ENCODE measurements at regions not wholly inside any gene's neighbourhood (a gene's known extent, or its start where the extent isn't known, plus 50 kb on each side); places are given as distances from the start of the nearest gene placed in this dataset.

DNA sequence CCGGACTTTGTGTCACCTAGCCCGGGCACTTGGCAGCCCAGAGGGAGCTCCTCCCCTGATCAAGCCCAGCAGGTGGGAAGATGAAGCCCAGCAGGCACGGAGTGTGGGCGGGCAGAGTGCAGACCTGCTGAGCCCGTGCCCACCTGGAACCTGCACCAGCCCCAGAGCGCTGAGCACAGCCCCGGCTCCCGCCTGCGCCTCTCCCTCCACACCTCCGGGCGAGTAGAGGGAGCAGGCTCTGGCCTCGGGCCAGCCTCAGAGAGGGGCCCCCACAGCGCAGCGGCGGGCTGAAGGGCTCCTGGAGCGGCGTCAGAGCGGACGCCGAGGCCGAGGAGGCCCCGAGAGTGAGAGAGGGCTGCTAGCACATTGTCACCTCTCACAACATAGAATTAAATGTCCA is 257.7 kb downstream of the VGLL3 start:
- DNase-seq (ENCODE audit: low read depth, low spot score), result no peak

DNA sequence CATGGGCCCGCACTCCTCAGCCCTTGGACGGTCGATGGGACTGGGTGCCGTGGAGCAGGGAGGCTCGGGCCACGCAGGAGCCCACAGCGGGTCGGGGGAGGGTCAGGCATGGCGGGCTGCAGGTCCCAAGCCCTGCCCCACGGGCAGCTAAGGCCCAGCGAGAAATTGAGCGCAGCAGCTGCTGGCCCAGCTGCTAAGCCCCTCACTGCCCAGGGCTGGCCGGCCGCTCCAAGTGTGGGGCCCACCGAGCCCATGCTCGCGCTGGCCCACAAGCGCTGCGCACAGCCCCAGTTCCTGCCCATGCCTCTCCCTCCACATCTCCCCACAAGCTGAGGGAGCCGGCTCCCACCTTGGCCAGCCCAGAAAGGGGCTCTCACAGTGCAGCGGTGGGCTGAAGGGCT is 259.4 kb downstream of the VGLL3 start:
- no peak for DNase-seq (ENCODE audit: low read depth, low spot score)

DNA sequence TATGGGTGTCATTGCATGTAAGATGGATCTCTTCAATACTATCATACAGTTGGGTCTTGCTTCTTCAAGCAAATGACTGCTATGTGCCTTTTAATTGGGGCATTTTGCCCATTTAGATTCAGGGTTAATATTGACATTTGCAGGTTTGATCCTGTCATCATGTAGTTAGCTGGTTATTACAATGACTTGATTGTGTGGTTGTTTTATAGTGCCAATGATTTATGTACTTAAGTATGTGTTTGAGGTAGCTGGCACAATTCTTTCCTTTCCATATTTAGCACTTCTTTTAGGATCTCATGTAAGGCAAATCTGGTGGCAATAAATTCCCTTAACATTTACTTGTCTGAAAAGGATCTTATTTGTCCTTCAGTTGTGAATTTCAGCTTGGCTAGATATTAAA is 267.5 kb downstream of the VGLL3 start:
- DNase-seq (ENCODE audit: low read depth, low spot score), result no peak

DNA sequence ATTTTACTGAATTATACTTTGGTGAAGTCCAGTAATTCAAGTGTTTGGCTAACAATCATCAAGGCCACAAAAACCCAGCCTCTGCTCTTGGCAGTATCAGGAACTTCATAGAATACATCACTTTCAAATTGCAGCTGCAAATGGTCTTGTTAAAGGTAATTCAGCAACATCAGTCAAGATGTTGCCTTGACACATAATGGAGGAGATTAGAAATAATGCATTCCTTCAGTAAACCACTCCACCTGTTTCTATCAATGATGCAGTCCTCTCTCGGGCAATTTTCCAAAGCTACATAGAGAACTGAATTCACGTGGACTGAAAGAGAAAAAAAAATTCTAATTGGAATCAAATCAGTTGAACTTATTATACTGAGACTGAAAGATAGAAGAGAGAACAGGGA is 279.3 kb downstream of the VGLL3 start:
- DNase-seq (ENCODE audit: low read depth, low spot score), result no peak

DNA sequence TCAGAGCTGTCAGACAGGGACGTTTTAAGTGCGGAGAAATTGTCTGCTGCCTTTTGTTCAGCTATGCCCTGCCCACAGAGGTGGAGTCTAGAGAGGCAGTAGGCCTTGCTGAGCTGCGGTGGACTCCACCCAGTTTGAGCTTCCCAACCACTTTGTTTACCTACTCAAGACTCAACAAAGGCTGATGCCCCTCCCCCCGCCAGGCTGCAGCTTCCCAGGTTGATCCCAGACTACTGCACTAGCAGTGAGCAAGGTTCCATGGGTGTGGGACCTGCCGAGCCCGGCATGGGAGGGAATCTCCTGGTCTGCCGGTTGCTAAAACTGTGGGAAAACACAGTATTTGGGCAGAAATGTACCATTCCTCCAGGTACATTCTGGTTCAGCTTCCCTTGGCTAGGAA is 282.1 kb downstream of the VGLL3 start:
- no peak for DNase-seq (ENCODE audit: low read depth, low spot score)

DNA sequence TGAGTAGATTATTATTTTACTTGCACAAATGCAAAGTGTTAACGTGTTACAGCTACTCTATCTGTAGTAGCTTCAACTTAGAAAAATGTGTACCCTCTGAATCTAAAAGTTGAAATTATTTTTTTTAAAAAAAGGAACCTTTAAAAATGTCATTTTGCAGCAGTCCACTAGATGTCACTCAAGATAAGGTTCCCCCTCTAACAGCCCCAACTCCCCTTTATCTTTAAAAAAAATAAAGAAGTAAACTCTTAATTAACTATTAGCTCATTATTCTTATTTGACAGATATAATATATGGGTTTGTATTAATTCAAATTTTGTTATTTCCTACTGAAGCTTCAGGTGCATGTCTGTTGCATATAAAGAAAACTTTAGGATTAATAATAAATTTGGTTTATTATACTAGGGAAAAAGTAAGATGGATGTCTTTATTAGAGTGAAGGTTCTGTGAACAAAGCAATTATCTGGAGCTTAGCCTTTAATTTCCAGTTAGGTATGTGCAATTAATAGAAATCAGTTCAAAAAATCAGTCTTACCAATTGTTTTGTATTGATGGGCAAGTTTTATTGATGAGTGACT is 288.5 kb downstream of the VGLL3 start:
- DNase-seq (ENCODE audit: low read depth, low spot score), result no peak

DNA sequence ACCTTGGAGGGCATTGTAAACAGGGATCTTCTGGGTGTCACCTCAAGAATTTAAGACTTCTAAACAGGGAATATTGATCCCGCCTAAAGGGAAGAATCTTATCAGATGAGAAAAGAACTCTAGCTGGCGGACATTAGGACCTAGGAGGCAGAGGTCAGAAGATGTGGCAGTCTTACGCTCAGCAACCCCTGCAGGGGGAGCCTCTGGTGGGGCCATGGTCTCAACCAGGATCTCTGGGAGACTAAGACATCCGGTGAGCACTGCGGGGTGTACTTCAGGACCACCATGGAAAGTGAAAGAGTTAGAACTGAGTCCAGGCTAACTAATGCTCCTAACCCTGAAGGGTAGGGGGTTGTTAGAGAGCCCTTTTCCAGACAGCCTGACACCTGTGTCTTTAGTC is 295.2 kb downstream of the VGLL3 start:
- no peak for DNase-seq (ENCODE audit: low read depth, low spot score)

DNA sequence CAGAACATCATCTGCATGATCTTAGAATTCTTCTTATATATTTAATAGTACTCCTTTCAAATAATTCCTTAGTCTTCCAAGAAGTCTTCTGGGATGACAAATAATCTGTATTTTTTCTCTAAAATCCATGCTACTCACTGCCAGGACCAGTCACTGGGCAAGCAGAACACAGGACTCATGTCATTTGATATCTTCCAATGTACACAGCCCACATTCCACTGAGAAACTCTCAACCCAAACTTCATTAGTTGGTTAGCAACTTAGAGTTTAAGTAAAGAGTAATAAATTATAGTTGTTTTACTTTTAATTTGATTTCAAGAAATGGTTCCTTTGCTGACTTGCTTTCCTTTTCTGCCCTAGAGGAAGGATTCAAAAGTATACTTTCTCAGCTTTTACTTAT is 317.0 kb downstream of the VGLL3 start:
- no peak for DNase-seq (ENCODE audit: low read depth, low spot score)

DNA sequence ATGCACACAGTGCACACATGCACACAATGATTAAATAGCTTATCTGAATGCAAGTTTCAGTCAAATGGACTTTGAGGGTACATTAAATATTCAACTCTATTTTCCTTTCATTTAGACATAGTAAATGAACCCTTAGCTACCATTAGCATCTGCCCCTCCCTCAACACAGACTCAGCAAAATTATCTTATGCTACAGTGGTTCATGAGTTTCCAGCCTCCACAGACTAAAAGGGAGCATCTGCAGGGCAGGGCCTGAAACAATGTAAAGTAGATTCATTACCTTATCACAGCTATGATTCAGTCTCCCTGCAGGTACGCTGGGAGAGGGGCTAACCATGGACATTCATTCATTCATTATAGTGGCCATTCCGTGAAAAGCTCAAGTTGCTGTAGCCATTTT is 329.1 kb downstream of the VGLL3 start:
- no peak for DNase-seq (ENCODE audit: low read depth, low spot score)

DNA sequence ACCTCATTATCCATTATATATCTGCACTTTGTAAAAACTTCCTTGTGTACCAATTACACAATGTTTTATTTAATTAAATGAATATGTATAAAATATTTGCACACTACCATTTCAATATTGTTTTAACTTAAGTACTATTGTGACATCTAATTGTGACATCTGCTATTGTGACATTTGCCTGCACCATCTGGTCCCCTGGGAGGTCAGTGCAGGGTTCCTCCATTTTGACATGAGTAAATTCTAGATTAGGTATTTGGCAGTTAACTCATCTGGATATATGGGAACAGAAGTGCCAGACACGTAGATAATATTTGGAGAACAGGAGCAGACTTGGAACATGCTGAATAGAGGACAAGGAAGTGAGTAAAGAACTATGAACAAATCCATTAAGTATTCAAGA is 332.1 kb downstream of the VGLL3 start:
- DNase-seq (ENCODE audit: low read depth, low spot score), result no peak

DNA sequence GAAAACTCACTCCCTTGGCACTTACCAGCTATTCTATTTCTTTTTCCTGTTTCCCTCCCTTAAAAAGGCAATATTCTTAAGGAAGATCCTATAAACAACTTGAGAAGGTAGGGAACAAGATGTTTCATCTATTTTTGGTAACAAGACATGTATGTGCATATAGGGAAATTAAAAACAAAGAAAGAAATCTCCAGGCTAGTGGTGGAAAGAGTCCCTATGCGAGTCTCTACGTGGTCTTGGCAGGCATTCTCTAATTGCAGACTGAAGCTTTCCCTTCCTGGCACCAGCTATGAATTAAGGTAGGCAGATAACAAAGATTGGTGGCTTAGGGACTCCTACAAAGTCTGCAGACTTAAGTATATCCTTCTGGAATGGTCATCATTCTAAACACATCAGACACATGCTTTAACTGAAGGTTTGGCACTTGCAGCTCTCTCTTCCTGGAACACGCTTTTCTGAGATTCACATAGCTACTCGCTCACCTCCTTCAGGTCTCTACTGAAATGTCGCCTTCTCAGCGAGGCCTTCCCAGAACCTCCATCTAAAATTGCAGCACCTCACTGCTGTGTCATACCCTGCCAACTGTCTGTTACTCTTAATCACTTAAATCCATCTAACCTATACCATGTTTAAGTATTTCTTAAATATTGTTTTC is 336.0 kb downstream of the VGLL3 start:
- no peak for DNase-seq (ENCODE audit: low read depth, low spot score)

DNA sequence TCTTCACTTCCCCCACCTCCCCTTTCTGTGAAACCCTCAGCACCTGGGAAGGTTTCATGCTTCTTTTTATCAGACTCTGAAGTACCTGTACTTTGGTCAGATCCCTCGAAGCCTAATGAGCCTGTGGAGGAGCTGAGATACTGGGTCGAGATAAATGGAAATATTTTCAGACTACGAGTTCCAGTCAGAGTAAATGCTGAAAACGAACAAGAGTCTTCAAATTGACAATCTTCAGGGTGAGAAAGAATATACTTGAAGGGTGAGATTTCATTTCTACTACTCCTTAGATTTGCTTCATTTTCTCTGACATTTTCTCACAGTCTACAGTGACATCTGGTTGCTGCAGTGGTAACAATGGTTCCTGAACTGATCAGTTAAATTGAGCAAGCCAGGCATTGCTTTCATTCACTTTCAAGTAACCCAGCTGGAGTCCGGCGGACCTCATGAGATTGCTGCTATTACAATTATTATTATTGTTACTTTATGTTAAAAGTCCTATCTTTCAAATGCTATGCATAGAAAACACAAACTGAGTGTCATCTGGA is 337.2 kb downstream of the VGLL3 start:
- DNase-seq (ENCODE audit: low read depth, low spot score), result no peak

DNA sequence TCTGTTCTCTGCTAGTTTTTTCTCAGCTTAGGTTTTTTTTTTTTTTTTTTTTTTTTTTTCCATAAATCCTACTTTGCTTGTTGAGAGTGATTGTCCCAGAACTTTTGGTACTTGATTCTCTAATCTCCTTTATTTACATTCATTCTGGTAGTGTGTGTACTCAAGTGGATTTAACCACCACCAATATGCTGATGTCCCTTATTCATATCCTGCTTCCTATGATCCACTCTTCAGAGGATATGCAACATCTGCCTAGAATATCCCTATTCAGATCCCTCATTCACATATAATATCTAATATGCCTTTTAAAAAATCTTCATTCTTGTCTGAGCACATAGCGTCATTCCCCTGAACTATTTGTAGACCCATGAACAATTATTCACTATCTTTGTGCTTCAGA is 342.9 kb downstream of the VGLL3 start:
- no peak for DNase-seq (ENCODE audit: low read depth, low spot score)

DNA sequence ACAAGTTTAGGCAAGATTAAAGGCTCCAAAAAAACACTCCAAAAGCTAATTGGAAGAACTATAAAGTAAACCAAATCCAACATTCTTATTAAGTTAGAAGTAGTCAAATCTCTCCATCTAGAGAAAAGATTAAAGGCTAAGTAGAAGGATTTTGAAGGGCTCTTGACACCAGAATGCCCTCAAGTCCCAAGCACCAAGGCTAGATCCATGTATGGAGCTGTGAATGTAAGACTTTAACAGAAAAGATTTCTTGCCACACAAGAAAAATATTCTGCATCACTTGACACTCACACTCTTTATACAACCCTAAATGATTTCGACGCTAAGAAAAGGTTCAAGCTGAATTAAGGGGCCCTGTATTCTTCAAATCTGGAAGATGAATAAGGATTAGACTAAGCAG is 345.2 kb downstream of the VGLL3 start:
- DNase-seq (ENCODE audit: low read depth, low spot score), result no peak

DNA sequence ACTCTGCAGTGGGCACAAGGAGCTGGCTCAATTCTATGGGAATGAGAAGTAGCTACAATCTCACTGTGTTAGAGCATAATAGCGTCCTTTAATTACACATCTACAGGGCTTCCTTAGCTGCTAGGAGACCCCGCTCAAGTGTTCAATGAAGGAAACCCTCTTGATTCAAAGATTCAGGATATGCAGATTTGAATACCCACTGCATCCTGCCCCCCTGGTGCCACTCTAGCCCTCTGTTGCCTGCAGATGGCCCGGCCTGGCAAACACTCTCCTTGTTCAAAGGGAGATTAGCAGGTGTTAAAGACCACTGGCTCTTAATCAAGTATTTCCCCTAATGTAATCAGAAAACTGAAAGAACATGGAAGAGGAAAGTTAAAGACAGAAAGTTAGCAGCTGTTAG is 356.6 kb downstream of the VGLL3 start:
- no peak for DNase-seq (ENCODE audit: low read depth, low spot score)

DNA sequence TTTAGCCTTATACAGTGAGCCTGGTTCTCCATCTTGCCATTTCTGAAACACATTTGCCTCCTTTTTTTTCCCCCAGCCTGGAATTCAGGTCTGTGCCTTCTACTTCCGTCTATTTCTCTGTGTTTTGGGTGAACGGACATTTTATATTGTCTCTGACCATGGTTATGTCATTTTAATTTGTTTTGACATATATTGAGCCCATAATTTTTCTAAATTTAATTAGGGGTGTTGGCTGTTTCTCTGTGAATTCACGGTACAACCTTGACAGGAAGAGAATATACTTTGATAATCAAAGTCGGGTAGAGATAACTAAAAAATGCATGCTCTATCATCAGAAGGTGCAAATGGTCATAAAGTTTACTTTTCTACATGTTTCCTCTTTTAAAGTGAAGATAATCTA is 361.4 kb downstream of the VGLL3 start:
- DNase-seq (ENCODE audit: low read depth, low spot score), result no peak

DNA sequence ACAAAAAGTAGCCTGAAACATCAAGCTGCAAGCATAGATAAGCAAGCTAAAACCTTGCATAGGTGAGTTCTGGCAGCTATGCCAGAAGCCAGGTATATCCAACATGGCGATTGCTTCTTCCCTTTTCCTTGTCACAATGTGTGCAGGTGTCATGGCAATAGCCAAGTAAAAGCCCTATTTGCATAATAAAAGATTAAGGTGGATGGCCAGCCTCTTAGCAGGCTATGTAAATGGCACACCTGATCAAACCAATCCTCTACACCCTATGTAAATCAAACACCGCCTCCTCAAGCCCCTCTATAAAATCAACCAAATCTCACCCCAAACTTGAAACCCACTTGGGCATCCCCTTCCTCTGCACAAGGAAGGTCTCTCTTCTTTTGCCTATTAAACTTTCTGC is 366.8 kb downstream of the VGLL3 start:
- no peak for DNase-seq (ENCODE audit: low read depth, low spot score)

DNA sequence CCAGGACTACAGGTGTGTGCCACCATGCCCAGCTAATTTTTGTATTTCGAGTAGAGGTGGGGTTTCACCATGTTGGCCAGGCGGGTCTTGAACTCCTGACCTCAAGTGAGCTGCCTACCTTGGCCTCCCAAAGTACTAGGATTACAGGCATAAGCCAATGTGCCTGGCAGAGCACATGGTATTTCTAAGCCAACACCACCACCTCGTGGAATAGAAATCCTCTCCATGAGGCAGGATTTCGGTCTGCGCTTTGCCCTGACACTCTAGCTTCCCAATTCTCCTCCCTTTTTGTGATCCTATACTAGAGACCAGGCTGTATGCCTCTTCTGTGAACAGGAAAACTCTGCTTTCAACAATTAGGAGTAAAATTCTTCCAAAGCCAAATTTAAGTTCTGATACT is 372.2 kb downstream of the VGLL3 start:
- no peak for DNase-seq (ENCODE audit: low read depth, low spot score)

DNA sequence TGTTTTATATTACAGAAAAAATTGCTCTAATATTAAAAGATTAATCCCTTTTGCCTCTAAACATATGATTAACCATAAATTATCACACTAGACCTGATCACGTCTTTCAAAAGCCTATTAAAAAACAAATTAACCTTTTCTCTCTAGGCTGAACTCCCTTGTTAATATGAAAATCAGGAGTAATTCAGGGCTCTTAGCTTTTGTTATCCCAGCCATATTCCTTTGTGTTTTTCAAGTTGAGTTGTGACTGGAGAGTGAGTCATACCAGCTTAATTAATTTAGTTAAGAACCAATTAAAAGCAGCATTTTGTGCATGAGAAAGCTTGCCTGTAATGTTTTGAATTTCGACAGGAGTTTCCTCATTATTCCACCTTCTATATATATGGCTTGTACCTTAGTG is 385.8 kb downstream of the VGLL3 start:
- DNase-seq (ENCODE audit: low read depth, low spot score), result no peak

DNA sequence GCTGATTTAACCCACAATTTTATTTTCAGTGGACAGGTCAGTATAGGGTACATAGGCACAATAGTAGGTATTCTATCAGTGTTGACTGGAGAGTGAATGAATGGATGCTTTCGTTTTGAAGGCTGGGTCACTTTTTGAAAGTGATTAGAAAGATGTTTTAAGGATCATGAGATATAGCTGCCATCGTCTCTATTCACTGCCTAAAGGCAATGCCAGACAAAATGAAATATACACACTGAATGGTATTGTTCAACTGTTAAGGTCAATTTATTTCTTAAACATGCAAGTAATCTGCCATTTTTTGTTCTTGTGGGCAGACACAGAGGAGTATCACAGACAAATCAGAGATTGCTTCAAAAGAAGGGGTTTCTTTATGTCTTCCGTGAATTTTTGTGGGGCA is 395.3 kb downstream of the VGLL3 start:
- no peak for DNase-seq (ENCODE audit: low read depth, low spot score)

DNA sequence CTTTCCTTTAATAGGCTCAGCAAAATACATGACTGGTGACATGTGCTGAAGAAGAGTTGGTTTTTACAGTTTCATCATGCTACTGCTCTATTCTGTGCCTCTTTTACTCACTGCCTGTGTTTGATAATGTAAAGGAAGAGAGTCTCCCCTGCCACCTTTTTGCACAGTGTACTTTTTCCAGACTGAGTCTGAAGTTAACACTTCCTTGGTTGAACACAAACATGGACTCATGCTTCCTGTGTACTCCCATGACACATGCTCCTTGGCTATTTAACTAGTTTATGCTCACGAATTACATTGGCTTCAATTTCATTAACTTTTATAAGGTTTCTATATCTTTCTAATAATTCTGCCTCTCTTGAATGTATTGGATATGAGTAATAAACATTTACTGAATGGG is 396.1 kb downstream of the VGLL3 start:
- DNase-seq (ENCODE audit: low read depth, low spot score), result no peak

DNA sequence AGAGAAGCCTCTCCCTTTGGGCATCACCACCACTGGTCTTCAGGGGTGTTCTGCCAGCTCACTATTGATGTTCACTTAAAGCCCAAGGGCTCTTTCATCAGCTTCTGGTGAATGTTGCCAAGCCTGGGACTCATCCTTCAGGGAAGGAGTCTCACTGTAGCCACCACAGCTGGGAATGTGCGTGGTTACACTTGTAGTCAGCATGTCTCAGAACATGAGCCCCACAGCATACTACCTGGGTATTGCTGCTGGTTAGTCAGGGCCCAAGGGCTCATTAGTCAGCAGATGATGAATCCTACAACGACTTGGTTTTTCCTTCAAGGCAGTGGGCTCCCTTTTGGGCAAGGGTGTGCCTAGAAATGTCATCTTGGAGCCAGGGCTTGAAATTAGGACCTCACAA is 412.9 kb downstream of the VGLL3 start:
- DNase-seq (ENCODE audit: low read depth, low spot score), result no peak

DNA sequence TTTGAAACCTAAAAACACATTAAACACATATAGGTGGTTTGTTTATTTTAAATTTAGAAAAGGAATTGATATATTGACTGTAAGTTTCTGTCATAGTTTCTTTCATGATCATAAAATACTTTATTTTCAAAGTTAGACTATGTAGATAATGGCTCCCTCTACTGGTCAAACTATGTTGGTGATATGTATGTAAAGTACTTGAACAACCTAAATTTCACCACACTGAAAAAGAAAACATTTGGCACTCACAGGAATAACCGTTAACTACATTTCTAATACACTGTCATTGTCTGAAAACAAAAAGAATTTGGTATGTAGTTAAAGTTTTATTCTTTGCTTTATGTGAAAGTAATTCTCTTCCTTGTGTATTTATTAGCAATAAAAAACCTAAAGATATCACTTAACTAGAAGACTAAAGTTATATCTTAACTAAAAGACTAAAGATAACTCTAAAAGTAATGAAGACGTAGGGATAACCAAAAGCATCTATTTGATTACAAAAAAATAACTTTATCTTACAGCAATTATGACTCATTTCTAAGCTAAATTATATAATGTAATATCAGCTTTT is 427.5 kb downstream of the VGLL3 start:
- no peak for DNase-seq (ENCODE audit: low read depth, low spot score)
